A549 (cell line): ENCODE measurements at regions not wholly inside any gene's neighbourhood (a gene's known extent, or its start where the extent isn't known, plus 50 kb on each side); places are given as distances from the start of the nearest gene placed in this dataset.

Experiments
- BCL3 ChIP-seq: fragments of >200 bp; sonication (Bioruptor Twin); formaldehyde crosslinking; IDR thresholded peaks from 3 replicates; pipeline ENCODE4 v1.6.1; 2016
- CEBPB ChIP-seq, 2 experiments: fragments of >200 bp in 1 of 2; sonication (Bioruptor Twin) in 1 of 2; formaldehyde crosslinking in 1 of 2; IDR thresholded peaks; 2 replicates each; pipeline ENCODE4 v1.6.1; 2012 to 2016
- CTCF ChIP-seq: fragments of >200 bp; sonication (Bioruptor Twin); formaldehyde crosslinking; IDR thresholded peaks from 3 replicates; pipeline ENCODE4 v1.5.1; 2016
- EHF ChIP-seq: fragments of 250-450 bp; sonication (Bioruptor Pico); IDR thresholded peaks from 2 replicates; pipeline ENCODE4 v1.5.0; 2020; ENCODE audit warnings: mild to moderate bottlenecking
- EP300 ChIP-seq, 2 experiments: fragments of >200 bp; sonication (Bioruptor Twin); formaldehyde crosslinking; IDR thresholded peaks; 2 replicates in 1 of 2; 3 replicates in 1 of 2; pipeline ENCODE4 v1.6.1; 2016 to 2017
- FOSB ChIP-seq: fragments of 250-450 bp; sonication (Bioruptor Pico); IDR thresholded peaks from 2 replicates; pipeline ENCODE4 v1.5.0; 2020; ENCODE audit warnings: mild to moderate bottlenecking, moderate library complexity
- MAX ChIP-seq: IDR thresholded peaks from 2 replicates; pipeline ENCODE4 v1.6.1; 2012
- NPAS2 ChIP-seq: fragments of 250-450 bp; sonication (Bioruptor Pico); IDR thresholded peaks from 2 replicates; pipeline ENCODE4 v1.8.0; 2022; ENCODE audit warnings: mild to moderate bottlenecking, moderate library complexity, borderline replicate concordance
- REST ChIP-seq: fragments of 200-600 bp; sonication (generic); IDR thresholded peaks from 2 replicates; pipeline ENCODE4 v1.6.1; 2016; ENCODE audit warnings: antibody characterized with exemption, mild to moderate bottlenecking, moderate library complexity
- RFX5 ChIP-seq: fragments of 450-650 bp; IDR thresholded peaks from 2 replicates; pipeline ENCODE4 v1.7.1; 2014; ENCODE audit warnings: antibody characterized with exemption, mild to moderate bottlenecking, moderate library complexity
- ZFP36 ChIP-seq: fragments of 450-650 bp; IDR thresholded peaks from 2 replicates; pipeline ENCODE4 v1.6.1; 2014; ENCODE audit warnings: borderline replicate concordance; ENCODE audit not compliant: partially characterized antibody
- ZSCAN20 ChIP-seq: fragments of 250-450 bp; sonication (Bioruptor Pico); IDR thresholded peaks from 2 replicates; pipeline ENCODE4 v1.8.0; 2022; ENCODE audit warnings: mild to moderate bottlenecking, moderate library complexity

- TF ChIP-seq CTCF (no peak), EP300 (IDR thresholded peaks at IDR 0.05) (no peak), NPAS2 (CRISPR knock-in tag) (no peak), ZFP36 (no peak), EHF (CRISPR knock-in tag) (no peak), ZSCAN20 (no peak), REST (no peak), BCL3 (no peak), CEBPB (IDR thresholded peaks at IDR 0.05) (no peak), MAX (no peak), FOSB (CRISPR knock-in tag) (no peak), RFX5 (no peak)
Observed at GRCh38 chr3:182709306-182709705, 84.0 kb upstream of the ATP11B start.
